HCT116 (cell line): ENCODE measurements at regions not wholly inside any gene's neighbourhood (a gene's known extent, or its start where the extent isn't known, plus 50 kb on each side); places are given as distances from the start of the nearest gene placed in this dataset.

Experiments
- ATAC-seq: fragments of 200-7000 bp; cut with Tn5 transposase; 2 replicates; pipeline ENCODE4 v1.9.1; 2020; ENCODE audit warnings: mild to moderate bottlenecking, moderate library complexity
- BruUV-seq: library from RNA; stranded (reverse); fragments of 400-500 nt; replicated peaks from 2 replicates; lab custom pipeline; 2021; lab: Mats Ljungman, UMichigan
- CTCF ChIA-PET: fragments of 300-600 bp; sonication (Branson Sonifier 250); formaldehyde crosslinking; loops from one replicate; lab custom pipeline; 2021; ENCODE audit warnings: antibody characterized with exemption; lab: Charles Lee
- POLR2A ChIA-PET: fragments of 300-600, 350-600 bp; sonication (Branson Sonifier 250); formaldehyde crosslinking; loops from one replicate; lab custom pipeline; 2021; ENCODE audit warnings: antibody characterized with exemption; lab: Charles Lee
- RAD21 ChIA-PET, 2 experiments: fragments of 300-600 bp; sonication (Branson Sonifier 250); formaldehyde crosslinking; loops; one replicate each; lab custom pipeline; 2023; ENCODE audit warnings: low total read pairs in 2 of 2; ENCODE audit not compliant: uncharacterized antibody in 2 of 2, unreplicated experiment in 2 of 2, low non-redundant PET in 1 of 2; lab: Charles Lee
- DNase-seq: peaks from one replicate; pipeline ENCODE4 v3.0.0-alpha.2; 2010; ENCODE audit warnings: low read depth, low spot score
- H2AFZ ChIP-seq: fragments of 200-600 bp; shearing (Covaris generic), sonication (generic); 2 replicates; pipeline ENCODE4 v1.6.1; 2017; ENCODE audit warnings: low read depth, mixed run types, mixed read lengths, antibody characterized with exemption, low read length; ENCODE audit not compliant: poor library complexity, severe bottlenecking
- H3K27ac ChIP-seq: 2 replicates; pipeline ENCODE4 v1.5.1; 2012; ENCODE audit warnings: low read depth, low read length
- H3K27me3 ChIP-seq: fragments of 200-600 bp; sonication (generic); 2 replicates; pipeline ENCODE4 v1.6.1; 2016; ENCODE audit warnings: mixed run types, low read length, mixed read lengths; ENCODE audit not compliant: insufficient read depth
- H3K36me3 ChIP-seq, 2 experiments: fragments of 200-500 bp in 1 of 2; fragments of 200-600 bp in 1 of 2; sonication (Bioruptor generic) in 1 of 2; sonication (generic) in 1 of 2; 2 replicates each; pipeline versions ENCODE4 v1.5.1 to v1.6.1; 2014 to 2016; ENCODE audit warnings: low read length in 2 of 2, inconsistent platforms in 1 of 2, mixed read lengths in 1 of 2, mixed run types in 1 of 2; ENCODE audit not compliant: insufficient read depth in 2 of 2, control insufficient read depth in 1 of 2
- H3K4me1 ChIP-seq, 2 experiments: fragments of 200-600 bp in 1 of 2; sonication (generic) in 1 of 2; 2 replicates each; pipeline versions ENCODE4 v1.5.1 to v1.6.1; 2012 to 2017; ENCODE audit warnings: low read length in 2 of 2, inconsistent platforms in 1 of 2, mild to moderate bottlenecking in 1 of 2, mixed read lengths in 1 of 2, mixed run types in 1 of 2, moderate library complexity in 1 of 2; ENCODE audit not compliant: insufficient read depth in 2 of 2, control insufficient read depth in 1 of 2
- H3K4me2 ChIP-seq: fragments of 200-600 bp; sonication (generic); 2 replicates; pipeline ENCODE4 v1.6.1; 2017; ENCODE audit warnings: mixed run types, low read length, mixed read lengths
- H3K4me3 ChIP-seq, 2 experiments: fragments of 200-600 bp in 1 of 2; sonication (generic) in 1 of 2; replicated peaks in 1 of 2; 2 replicates each; pipeline ENCODE4 v1.5.1; 2011 to 2016; ENCODE audit warnings: low read length in 2 of 2, control low read depth in 1 of 2, low read depth in 1 of 2, mild to moderate bottlenecking in 1 of 2, mixed read lengths in 1 of 2, mixed run types in 1 of 2
- H3K79me2 ChIP-seq: fragments of 200-600 bp; sonication (generic); 2 replicates; pipeline ENCODE4 v1.6.1; 2017; ENCODE audit warnings: mild to moderate bottlenecking, mixed run types, low read length, moderate library complexity, mixed read lengths; ENCODE audit not compliant: insufficient read depth
- H3K9ac ChIP-seq: fragments of 200-600 bp; sonication (generic); 2 replicates; pipeline ENCODE4 v1.6.1; 2016; ENCODE audit warnings: low read length, mixed read lengths
- H3K9me2 ChIP-seq: fragments of 200-600 bp; sonication (generic), shearing (Covaris generic); 2 replicates; pipeline ENCODE4 v1.6.1; 2017; ENCODE audit warnings: mixed run types, mild to moderate bottlenecking, moderate library complexity; ENCODE audit not compliant: insufficient read depth
- H3K9me3 ChIP-seq, 2 experiments: fragments of 200-500 bp in 1 of 2; fragments of 200-600 bp in 1 of 2; sonication (Bioruptor generic) in 1 of 2; sonication (generic) in 1 of 2; 2 replicates each; pipeline ENCODE4 v1.6.1; 2014 to 2017; ENCODE audit warnings: low read length in 2 of 2, mixed read lengths in 2 of 2, inconsistent platforms in 1 of 2, low read depth in 1 of 2, mild to moderate bottlenecking in 1 of 2, mixed run types in 1 of 2, moderate library complexity in 1 of 2; ENCODE audit not compliant: control insufficient read depth in 1 of 2, insufficient read depth in 1 of 2
- H4K20me1 ChIP-seq: fragments of 200-600 bp; sonication (generic), shearing (Covaris generic); 2 replicates; pipeline ENCODE4 v1.6.1; 2017; ENCODE audit warnings: mixed run types, mild to moderate bottlenecking, moderate library complexity; ENCODE audit not compliant: insufficient read depth
- CEBPB ChIP-seq: IDR thresholded peaks from 2 replicates; pipeline ENCODE4 v1.6.1; 2012; ENCODE audit warnings: low read depth
- EGR1 ChIP-seq: IDR thresholded peaks from 2 replicates; pipeline ENCODE4 v1.6.1; 2012; ENCODE audit warnings: low read depth
- ELF1 ChIP-seq: IDR thresholded peaks from 2 replicates; pipeline ENCODE4 v1.6.1; 2012; ENCODE audit warnings: low read depth, borderline replicate concordance
- EZH2 ChIP-seq: fragments of 200-600 bp; sonication (generic); IDR thresholded peaks from 2 replicates; pipeline ENCODE4 v1.6.1; 2017; ENCODE audit warnings: antibody characterized with exemption, mixed run types
- EZH2phosphoT487 ChIP-seq: fragments of 200-600 bp; IDR thresholded peaks from 2 replicates; pipeline ENCODE4 v1.6.1; 2018; ENCODE audit warnings: antibody characterized with exemption, borderline replicate concordance
- FOSL1 ChIP-seq: IDR thresholded peaks from 2 replicates; pipeline ENCODE4 v1.6.1; 2012; ENCODE audit warnings: low read depth
- JUND ChIP-seq: IDR thresholded peaks from 2 replicates; pipeline ENCODE4 v1.6.1; 2012
- POLR2A ChIP-seq: IDR thresholded peaks from 2 replicates; pipeline ENCODE4 v1.7.0; 2011; ENCODE audit warnings: borderline replicate concordance; ENCODE audit not compliant: insufficient read depth, insufficient read length; ENCODE audit errors: extremely low read depth
- POLR2AphosphoS5 ChIP-seq: IDR thresholded peaks from 2 replicates; pipeline ENCODE4 v1.6.1; 2011; ENCODE audit warnings: mild to moderate bottlenecking, low read depth, low read length, moderate library complexity
- RAD21 ChIP-seq: IDR thresholded peaks from 2 replicates; pipeline ENCODE4 v1.6.1; 2012; ENCODE audit warnings: low read depth, mild to moderate bottlenecking
- SIN3A ChIP-seq: IDR thresholded peaks from 2 replicates; pipeline ENCODE4 v1.6.1; 2012; ENCODE audit warnings: low read depth
- SP1 ChIP-seq: IDR thresholded peaks from 2 replicates; pipeline ENCODE4 v1.6.1; 2012; ENCODE audit warnings: low read depth
- TCF7L2 ChIP-seq: IDR thresholded peaks from 2 replicates; pipeline ENCODE4 v1.7.0; 2011; ENCODE audit warnings: borderline replicate concordance, inconsistent platforms; ENCODE audit not compliant: insufficient read depth, insufficient read length; ENCODE audit errors: extremely low read depth
- ZFX ChIP-seq: fragments of 450-650 bp; IDR thresholded peaks from 2 replicates; pipeline ENCODE4 v1.6.1; 2017
- ZNF274 ChIP-seq: fragments of 200-500 bp; sonication (Bioruptor generic); IDR thresholded peaks from 2 replicates; pipeline ENCODE4 v1.6.1; 2014; ENCODE audit warnings: mild to moderate bottlenecking, low read depth, low read length, inconsistent platforms
- intact Hi-C: fragments of 100-400 bp; cut with micrococcal nuclease; formaldehyde crosslinking; loops from 2 replicates; pipeline ENCODE4 v1.10.0; 2022
- TF ChIP-seq, protein P1 (sequence below): IDR thresholded peaks from 2 replicates; pipeline ENCODE4 v1.6.1; 2012; ENCODE audit warnings: low read depth
- TF ChIP-seq, protein P2 (sequence below), 3 experiments: fragments of 200-600 bp in 1 of 3; sonication (generic) in 1 of 3; IDR thresholded peaks in 2 of 3; conservative IDR thresholded peaks in 1 of 3; 2 replicates each; pipeline ENCODE4 v1.5.1; 2012 to 2017; ENCODE audit warnings: low read depth in 2 of 3, low read length in 2 of 3, antibody characterized with exemption in 1 of 3, borderline replicate concordance in 1 of 3, control low read depth in 1 of 3, mild to moderate bottlenecking in 1 of 3, mixed read lengths in 1 of 3, mixed run types in 1 of 3, moderate library complexity in 1 of 3; ENCODE audit not compliant: insufficient read depth in 1 of 3
- TF ChIP-seq, protein P3 (sequence below): IDR thresholded peaks from 2 replicates; pipeline ENCODE4 v1.6.1; 2012
- TF ChIP-seq, protein P4 (sequence below): IDR thresholded peaks from 2 replicates; pipeline ENCODE4 v1.6.1; 2011; ENCODE audit warnings: mild to moderate bottlenecking, low read length, moderate library complexity; ENCODE audit not compliant: insufficient replicate concordance; ENCODE audit errors: extremely low read depth

DNA sequence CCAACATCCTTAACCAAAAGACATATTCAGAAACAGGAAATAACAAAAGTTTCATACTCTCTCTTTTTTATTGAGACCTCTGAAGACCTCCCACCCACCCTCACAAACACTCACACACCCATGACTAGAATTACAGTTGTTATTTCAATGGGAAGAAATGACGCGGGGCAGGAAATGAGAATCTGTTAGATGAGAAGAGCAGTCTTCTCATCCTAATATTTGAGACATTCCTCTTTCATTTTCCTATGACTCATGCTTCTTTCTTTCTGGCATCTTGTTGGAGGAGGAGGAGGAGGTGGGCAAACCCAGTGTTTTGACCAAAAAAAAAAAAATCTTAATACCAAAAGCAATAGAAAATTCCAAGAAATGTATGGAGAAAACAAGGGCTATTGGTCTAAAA, 179.5 kb upstream of the TARS1 start:
- ATAC-seq (no peak), DNase-seq (no peak)
- Histone ChIP-seq H3K9me3 (no peaks in the 10 kb centered on the region), H2AFZ (peak overlapping the region; percentile 8), H3K4me1 (peaks cover 0 to 4% of the 10 kb centered on the region in 2 experiments; a peak in 1 of 4 replicates), H3K36me3 (no peaks in the 10 kb centered on the region), H3K4me2 (no peak overlapping the region), H3K27ac (no peak overlapping the region), H4K20me1 (no peaks in the 10 kb centered on the region), H3K9me2 (no peaks in the 10 kb centered on the region), H3K9ac (no peak overlapping the region), H3K4me3 (no peak overlapping the region), H3K27me3 (no peaks in the 10 kb centered on the region), H3K79me2 (no peaks in the 10 kb centered on the region)
- TF ChIP-seq, protein P1, sequence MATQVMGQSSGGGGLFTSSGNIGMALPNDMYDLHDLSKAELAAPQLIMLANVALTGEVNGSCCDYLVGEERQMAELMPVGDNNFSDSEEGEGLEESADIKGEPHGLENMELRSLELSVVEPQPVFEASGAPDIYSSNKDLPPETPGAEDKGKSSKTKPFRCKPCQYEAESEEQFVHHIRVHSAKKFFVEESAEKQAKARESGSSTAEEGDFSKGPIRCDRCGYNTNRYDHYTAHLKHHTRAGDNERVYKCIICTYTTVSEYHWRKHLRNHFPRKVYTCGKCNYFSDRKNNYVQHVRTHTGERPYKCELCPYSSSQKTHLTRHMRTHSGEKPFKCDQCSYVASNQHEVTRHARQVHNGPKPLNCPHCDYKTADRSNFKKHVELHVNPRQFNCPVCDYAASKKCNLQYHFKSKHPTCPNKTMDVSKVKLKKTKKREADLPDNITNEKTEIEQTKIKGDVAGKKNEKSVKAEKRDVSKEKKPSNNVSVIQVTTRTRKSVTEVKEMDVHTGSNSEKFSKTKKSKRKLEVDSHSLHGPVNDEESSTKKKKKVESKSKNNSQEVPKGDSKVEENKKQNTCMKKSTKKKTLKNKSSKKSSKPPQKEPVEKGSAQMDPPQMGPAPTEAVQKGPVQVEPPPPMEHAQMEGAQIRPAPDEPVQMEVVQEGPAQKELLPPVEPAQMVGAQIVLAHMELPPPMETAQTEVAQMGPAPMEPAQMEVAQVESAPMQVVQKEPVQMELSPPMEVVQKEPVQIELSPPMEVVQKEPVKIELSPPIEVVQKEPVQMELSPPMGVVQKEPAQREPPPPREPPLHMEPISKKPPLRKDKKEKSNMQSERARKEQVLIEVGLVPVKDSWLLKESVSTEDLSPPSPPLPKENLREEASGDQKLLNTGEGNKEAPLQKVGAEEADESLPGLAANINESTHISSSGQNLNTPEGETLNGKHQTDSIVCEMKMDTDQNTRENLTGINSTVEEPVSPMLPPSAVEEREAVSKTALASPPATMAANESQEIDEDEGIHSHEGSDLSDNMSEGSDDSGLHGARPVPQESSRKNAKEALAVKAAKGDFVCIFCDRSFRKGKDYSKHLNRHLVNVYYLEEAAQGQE = no peak
- TF ChIP-seq RAD21 = no peak
- TF ChIP-seq EZH2 = no peak
- no peak for TF ChIP-seq SP1
- TF ChIP-seq EGR1 = no peak
- TF ChIP-seq JUND = no peak
- TF ChIP-seq, protein P2, sequence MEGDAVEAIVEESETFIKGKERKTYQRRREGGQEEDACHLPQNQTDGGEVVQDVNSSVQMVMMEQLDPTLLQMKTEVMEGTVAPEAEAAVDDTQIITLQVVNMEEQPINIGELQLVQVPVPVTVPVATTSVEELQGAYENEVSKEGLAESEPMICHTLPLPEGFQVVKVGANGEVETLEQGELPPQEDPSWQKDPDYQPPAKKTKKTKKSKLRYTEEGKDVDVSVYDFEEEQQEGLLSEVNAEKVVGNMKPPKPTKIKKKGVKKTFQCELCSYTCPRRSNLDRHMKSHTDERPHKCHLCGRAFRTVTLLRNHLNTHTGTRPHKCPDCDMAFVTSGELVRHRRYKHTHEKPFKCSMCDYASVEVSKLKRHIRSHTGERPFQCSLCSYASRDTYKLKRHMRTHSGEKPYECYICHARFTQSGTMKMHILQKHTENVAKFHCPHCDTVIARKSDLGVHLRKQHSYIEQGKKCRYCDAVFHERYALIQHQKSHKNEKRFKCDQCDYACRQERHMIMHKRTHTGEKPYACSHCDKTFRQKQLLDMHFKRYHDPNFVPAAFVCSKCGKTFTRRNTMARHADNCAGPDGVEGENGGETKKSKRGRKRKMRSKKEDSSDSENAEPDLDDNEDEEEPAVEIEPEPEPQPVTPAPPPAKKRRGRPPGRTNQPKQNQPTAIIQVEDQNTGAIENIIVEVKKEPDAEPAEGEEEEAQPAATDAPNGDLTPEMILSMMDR (IDR thresholded peaks at IDR 0.05 in 2 of 3, conservative IDR thresholded peaks at IDR 0.05 in 1 of 3; ENCODE audit: borderline replicate concordance in 1 of 3, insufficient read depth in 1 of 3, low read depth in 2 of 3, low read length in 2 of 3) = no peak
- TF ChIP-seq POLR2AphosphoS5 = no peak
- no peak for TF ChIP-seq POLR2A
- TF ChIP-seq, protein P3, sequence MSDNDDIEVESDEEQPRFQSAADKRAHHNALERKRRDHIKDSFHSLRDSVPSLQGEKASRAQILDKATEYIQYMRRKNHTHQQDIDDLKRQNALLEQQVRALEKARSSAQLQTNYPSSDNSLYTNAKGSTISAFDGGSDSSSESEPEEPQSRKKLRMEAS = no peak
- TF ChIP-seq ZFX = no peak
- no peak for TF ChIP-seq ELF1
- TF ChIP-seq FOSL1 = no peak
- TF ChIP-seq ZNF274 = no peak
- no peak for TF ChIP-seq EZH2phosphoT487
- TF ChIP-seq, protein P4, sequence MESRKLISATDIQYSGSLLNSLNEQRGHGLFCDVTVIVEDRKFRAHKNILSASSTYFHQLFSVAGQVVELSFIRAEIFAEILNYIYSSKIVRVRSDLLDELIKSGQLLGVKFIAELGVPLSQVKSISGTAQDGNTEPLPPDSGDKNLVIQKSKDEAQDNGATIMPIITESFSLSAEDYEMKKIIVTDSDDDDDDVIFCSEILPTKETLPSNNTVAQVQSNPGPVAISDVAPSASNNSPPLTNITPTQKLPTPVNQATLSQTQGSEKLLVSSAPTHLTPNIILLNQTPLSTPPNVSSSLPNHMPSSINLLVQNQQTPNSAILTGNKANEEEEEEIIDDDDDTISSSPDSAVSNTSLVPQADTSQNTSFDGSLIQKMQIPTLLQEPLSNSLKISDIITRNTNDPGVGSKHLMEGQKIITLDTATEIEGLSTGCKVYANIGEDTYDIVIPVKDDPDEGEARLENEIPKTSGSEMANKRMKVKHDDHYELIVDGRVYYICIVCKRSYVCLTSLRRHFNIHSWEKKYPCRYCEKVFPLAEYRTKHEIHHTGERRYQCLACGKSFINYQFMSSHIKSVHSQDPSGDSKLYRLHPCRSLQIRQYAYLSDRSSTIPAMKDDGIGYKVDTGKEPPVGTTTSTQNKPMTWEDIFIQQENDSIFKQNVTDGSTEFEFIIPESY = no peak
- TF ChIP-seq SIN3A = no peak
- TF ChIP-seq TCF7L2 = no peak
- no peak for TF ChIP-seq CEBPB
- no TSS peak for BruUV-seq
- intact Hi-C loops = no loop called here
- CTCF ChIA-PET = no interaction called here
- POLR2A ChIA-PET = interaction anchor here (0.7 kb wide), 1 partner anchor 65 kb away, joined by 3 read pairs; no protein-coding TSS in a partner anchor
- RAD21 ChIA-PET = no interaction called here
